ENCODE measurements at regions not wholly inside any gene's neighbourhood (a gene's known extent, or its start where the extent isn't known, plus 50 kb on each side); places are given as distances from the start of the nearest gene placed in this dataset.
"Not testable (repeated sequence)": the region's sequence is repeated elsewhere in the genome, so short reads cannot be mapped to it uniquely, and the experiment has no call there.

DNA sequence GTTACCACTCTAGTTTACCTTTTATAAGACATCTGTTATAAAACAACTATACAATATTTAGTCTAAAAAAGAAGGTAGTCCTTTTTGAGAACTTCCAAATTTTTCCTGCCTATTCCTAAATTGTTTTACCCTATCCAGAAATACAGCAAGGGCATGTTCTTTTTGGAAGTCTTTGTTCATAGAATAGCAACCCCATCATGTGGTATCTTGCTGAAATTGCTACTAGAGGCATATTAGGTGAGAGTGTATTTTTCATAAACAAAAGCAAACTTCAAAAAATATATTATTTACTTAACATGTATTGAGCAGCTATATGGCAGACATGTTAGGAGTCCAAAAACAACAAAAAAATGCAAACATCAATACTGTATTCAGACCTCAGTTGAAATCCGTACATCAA lies 371.8 kb upstream of the NRSN1 start:
- DNase-seq = no peak
- in situ Hi-C loops (cut with MboI; ENCODE audit: low pct_unique_long_range_greater_than_20kb, low sequenced_read_pairs) = no loop called here

DNA sequence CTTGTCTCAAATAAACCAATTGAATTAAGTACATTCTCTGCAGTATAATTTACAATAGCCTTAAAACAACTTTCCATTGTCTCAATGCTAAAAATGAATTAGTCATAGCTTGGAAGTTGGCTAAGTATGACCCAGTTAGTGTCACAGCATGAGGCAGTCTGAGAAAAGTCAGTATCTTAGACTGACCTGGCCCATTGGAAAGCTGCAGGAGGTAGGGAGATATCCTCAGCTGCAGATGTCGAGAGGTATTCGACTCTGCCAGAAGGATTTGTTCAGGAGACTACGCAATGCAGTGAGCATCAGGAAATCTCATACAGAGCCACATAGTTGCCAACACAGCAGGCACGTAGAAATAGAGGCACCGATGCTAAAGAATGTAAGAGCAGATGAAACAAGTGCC lies 350.9 kb upstream of the NRSN1 start:
- in situ Hi-C loops (cut with MboI; ENCODE audit: low pct_unique_long_range_greater_than_20kb, low sequenced_read_pairs) = no loop called here
- DNase-seq = no peak

DNA sequence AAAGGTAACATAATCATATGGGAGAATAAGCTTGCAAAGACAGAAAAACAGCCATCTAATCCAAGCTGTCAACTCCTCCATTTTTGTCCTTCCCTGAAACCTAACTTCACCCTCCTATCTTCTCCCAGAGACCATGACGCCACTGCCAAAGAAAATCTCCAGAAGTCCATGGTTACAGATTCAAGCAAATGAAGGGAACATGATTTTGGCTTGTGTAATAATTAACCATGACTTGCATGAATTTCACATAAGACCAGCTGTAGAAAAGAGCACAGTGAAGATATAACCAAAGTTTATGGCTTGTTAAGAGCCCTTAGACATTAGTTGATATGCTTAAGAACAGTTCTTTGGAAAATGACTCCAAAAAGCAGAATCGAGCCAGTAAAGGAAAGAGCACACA lies 342.1 kb upstream of the NRSN1 start:
- no peak for DNase-seq

DNA sequence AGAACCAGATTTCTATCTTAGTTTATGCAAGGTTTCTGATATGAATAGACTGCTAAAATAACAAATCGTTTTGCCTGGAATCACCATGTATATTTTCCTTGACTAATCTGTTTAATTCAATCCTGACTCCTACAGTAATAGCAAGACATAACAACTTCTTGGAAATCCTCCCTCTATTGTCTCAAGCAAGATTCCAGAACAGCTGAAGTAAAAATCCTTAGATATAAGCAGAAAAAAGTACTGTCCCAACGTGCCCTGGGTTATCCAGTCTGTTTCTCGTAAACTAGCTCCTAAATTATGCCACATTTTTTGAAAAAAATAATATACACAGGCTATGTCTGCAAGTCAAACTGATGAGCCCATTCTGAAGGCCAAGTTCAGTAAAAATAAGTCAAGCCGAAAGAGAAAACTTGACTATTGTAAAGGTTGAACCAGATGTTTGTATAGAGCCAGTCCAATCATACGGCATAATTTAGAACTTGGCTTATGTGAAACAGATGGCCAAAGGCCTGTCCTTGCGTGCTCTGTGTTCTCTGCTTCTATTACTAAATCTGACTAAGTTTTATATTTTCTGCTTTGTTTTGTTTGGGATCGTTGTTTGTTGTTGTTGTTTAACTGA lies 341.6 kb upstream of the NRSN1 start:
- DNase-seq = no peak
- in situ Hi-C loops (cut with MboI; ENCODE audit: low pct_unique_long_range_greater_than_20kb, low sequenced_read_pairs) = no loop called here

More for the DNA sequence above, 342.1 kb upstream of the NRSN1 start:
- in situ Hi-C loops (cut with MboI; ENCODE audit: low pct_unique_long_range_greater_than_20kb, low sequenced_read_pairs) = no loop called here

DNA sequence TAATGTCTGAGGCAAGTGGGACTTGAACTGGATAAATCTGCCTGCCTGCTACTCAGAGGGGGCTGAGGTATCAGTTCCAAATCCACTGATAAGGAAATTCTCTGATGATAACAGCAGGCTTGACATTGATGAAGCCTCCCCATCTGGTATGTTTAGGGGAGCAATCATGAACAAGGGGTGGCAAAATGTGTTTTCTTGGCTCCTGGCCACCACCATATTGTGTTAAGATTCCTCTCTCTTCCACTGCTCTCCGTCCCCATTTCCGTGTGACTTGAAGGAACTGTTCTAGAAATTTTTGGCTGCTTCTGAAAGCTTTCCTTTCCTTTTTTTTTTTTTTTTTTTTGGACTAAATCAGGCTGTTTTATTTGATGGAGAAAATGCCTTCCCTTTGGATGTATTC lies 335.3 kb upstream of the NRSN1 start:
- no peak for DNase-seq
- in situ Hi-C loops (cut with MboI; ENCODE audit: low pct_unique_long_range_greater_than_20kb, low sequenced_read_pairs) = no loop called here

DNA sequence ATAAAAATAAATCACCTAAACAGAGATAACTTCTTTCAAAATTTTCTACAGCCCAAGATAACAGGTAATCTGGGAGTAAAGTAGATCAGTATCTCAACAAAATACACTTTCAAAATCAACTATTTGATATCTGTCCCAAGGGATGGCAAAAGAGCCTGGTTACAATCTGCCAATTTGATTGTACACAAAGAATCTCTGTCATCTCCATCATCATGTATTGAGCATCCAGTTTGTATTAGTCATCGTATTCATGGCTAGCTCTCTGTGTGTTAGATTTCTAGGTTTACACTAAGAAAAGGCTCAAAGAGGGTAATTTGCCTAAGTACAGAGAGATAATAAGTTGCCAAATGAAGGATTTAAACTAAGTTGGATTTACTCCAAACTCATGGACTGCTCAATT lies 329.0 kb upstream of the NRSN1 start:
- in situ Hi-C loops (cut with MboI; ENCODE audit: low pct_unique_long_range_greater_than_20kb, low sequenced_read_pairs) = no loop called here
- no peak for DNase-seq

DNA sequence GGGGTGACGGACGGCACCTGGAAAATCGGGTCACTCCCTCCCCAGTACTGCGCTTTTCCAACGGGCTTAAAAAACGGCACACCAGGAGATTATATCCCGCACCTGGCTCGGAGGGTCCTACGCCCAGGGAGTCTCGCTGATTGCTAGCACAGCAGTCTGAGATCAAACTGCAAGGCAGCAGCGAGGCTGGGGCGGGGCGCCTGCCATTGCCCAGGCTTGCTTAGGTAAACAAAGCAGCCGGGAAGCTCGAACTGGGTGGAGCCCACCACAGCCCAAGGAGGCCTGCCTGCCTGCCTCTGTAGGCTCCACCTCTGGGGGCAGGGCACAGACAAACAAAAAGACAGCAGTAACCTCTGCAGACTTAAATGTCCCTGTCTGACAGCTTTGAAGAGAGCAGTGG lies 321.7 kb upstream of the NRSN1 start:
- in situ Hi-C loops (cut with MboI; ENCODE audit: low pct_unique_long_range_greater_than_20kb, low sequenced_read_pairs); DNase-seq: not testable (repeated sequence)

DNA sequence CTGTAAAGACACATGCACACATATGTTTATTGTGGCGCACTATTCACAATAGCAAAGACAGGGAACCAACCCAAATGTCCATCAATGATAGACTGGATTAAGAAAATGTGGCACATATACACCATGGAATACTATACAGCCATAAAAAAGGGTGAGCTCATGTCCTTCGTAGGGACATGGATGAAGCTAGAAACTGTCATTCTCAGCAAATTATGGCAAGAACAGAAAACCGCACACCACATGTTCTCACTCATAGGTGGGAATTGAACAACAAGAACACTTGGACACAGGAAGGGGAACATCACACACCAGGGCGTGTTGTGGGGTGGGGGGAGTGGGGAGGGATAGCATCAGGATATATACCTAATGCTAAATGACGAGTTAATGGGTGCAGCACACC lies 304.9 kb upstream of the NRSN1 start:
- in situ Hi-C loops (cut with MboI; ENCODE audit: low pct_unique_long_range_greater_than_20kb, low sequenced_read_pairs); DNase-seq: not testable (repeated sequence)

DNA sequence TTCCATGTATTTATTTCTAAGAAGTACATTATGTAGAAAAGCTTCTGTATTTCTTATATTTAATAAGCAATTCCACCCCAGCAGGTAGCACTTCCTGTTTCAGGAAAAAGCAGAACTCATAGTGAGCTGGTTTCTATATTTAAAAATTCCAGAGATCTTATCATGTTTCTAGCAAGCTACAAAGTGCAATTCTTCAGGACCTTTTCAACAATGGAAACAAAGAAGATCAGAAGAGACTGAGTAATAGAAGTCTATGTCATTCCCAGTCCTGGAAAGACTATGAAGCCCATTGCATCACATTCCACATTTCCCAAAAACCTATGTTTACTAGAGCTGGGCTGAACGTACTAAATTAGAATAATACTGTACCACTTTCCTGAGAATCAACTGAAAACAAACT lies 302.6 kb upstream of the NRSN1 start:
- in situ Hi-C loops (cut with MboI; ENCODE audit: low pct_unique_long_range_greater_than_20kb, low sequenced_read_pairs) = no loop called here
- DNase-seq = peak; percentile 73

DNA sequence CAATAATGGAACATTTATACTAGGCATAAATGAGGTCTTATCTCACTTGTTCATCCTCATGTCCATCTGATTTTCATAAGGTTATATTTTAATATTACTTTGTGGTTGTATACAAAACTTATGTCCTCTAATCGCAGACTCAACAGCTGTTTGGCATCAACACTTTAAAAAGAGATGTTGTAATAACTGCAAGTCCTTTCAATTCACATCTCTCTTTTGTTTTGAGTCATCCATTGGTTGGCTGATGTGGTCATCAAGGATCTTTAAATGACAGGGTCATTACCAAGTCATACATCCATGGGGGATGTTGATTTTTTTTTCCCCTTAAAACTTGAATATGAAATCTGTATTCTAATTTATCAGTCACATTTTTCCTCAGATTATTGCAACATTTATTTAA lies 299.4 kb upstream of the NRSN1 start:
- DNase-seq = no peak
- in situ Hi-C loops (cut with MboI; ENCODE audit: low pct_unique_long_range_greater_than_20kb, low sequenced_read_pairs) = no loop called here

DNA sequence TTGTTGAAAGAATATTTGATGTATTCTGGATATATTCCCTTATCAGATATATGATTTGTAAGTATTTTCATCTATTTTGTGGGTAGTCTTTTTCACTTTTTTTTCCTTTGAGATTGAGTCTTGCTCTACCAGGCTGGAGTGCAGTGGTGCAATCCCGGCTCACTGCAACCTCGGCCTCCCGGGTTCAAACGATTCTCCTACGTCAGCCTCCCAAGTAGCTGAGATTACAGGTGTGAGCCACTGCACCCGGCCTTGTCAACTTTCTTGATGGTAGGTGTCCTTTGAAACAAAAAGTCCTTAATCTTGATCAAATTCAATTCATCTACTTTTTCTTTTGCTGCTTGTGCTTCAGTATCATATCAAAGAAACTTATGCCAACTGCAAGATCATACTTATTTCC lies 297.2 kb upstream of the NRSN1 start:
- DNase-seq = no peak
- in situ Hi-C loops (cut with MboI; ENCODE audit: low pct_unique_long_range_greater_than_20kb, low sequenced_read_pairs) = no loop called here

DNA sequence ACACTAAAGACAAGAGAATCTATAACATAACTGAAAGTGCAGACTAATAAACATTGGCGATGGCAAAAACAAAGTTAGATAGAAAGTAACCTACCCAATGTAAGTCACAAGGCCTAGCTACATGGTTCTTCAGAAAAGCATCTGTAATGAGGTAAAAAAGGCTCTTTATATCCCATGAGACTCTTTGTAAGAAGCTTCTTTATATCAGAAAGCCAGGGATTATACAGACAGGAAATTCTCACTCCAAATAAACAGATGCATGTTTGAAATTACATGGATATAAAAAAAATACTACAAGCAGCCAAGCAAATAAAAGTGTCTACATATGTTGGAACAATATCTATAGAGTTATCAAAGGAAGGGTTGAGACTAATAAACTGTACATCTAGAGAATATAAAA lies 284.9 kb upstream of the NRSN1 start:
- in situ Hi-C loops (cut with MboI; ENCODE audit: low pct_unique_long_range_greater_than_20kb, low sequenced_read_pairs) = no loop called here
- DNase-seq = no peak

DNA sequence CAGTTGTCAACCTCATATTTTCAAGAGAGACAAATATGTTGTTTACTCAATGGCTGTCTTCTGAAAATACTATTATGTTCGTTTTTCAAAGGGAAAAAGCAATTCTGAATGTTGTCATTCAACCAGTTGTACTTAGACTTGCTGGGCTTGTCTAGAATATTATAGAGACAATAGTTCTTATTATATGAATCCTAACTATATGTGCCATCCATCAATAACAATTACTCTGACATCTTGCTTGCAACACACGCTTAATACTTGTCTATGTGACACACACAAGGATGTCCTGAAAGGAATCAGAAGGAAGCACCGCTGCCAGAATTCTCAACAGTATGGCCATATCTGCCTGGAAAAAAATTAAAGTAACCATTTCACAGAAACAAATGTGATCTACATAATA lies 283.3 kb upstream of the NRSN1 start:
- no peak for DNase-seq
- in situ Hi-C loops (cut with MboI; ENCODE audit: low pct_unique_long_range_greater_than_20kb, low sequenced_read_pairs) = no loop called here

DNA sequence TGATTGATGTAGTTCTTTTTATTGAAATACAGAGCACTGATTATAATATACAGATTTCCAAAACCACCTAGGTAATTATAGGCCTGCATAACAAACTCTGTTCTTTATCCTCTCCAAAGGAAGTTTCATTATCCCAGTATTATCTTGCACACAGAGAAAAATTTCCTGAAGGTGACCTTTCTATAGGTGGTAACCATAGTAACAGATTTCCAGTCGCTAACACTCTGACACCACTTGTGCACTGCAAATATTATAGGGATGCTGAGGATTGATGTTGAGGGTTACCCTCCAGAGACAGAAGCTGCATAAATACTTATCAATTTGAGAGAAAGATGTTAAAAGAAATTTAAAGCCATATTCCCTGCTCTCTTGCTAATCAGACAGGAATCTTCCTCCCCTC lies 274.5 kb upstream of the NRSN1 start:
- in situ Hi-C loops (cut with MboI; ENCODE audit: low pct_unique_long_range_greater_than_20kb, low sequenced_read_pairs) = no loop called here
- no peak for DNase-seq

DNA sequence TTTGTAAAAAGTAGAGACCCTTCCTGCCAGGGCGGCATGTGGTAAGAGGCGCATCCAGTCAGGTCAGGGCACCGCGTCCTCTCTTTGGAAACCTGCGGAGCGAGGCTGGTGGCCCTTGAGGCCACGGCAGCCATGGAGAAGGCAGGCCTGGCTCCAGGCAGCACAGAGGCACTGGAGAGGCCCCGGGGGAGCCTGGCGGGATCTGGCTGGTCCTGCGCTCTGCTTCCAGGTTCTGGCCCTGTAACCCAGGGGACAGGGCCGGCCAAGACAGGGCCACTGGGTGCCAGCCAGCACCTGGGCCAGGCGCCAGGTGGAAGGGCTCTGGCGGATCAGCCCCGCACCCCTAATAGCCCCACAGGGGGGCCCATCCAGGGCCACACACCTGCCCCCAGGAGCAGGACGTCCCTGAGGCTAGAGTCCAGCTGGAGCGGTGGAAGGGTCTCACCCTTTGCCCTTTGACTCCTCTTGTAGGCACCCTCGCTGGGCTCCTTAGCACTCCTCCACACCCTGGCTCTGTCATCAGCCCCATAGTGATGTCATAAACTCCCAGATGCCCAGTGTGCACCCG lies 272.4 kb upstream of the NRSN1 start:
- DNase-seq; in situ Hi-C loops (cut with MboI; ENCODE audit: low pct_unique_long_range_greater_than_20kb, low sequenced_read_pairs): not testable (repeated sequence)

DNA sequence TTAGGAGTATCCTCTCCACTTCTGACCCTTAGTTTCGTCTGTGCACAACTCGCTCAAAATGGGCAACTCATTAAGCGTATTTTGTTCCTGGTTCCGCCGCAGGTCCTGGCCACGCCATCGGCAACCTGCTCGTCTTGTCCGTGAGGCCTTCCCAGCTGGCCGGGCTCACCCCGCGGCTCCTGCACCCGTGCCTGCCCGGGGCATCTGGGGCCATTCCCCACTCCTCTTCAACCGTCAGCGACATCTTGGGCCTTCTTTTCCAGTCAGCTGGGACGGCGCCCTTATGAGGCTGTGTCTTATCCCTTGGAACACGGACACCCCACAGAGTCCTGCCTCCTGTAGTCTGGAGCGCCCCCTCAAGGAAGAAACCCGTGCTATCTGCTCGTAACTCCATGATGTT lies 271.9 kb upstream of the NRSN1 start:
- in situ Hi-C loops (cut with MboI; ENCODE audit: low pct_unique_long_range_greater_than_20kb, low sequenced_read_pairs) = not testable (repeated sequence)

DNA sequence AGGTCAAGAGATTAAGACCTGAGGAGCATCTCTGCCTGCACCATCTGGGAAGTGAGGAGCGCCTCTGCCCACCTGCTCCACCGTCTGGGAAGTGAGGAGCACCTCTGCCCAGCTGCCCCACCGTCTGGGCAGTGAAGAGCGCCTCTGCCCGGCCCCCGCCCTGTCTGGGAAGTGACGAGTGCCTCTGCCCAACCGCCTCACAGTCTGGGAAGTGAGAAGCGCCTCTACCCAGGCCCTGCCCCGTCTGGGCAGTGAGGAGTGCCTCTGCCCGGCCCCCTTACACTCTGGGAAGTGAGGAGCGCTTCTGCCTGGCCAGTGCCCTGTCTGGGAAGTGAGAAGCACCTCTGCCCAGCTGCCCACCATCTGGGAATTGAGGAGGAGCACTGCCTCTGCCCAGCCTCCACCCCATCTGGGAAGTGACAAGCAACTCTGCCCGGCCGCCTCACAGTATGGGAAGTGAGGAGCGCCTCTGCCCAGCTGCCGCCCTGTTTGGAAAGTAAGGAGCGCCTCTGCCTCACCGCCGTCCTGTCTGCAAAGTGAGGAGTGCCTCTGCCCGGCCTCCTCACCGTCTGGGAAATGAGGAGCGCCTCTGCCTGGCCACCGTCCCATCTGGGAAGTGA lies 270.4 kb upstream of the NRSN1 start:
- no peak for DNase-seq
- in situ Hi-C loops (cut with MboI; ENCODE audit: low pct_unique_long_range_greater_than_20kb, low sequenced_read_pairs) = no loop called here

More for the DNA sequence above, 271.9 kb upstream of the NRSN1 start:
- not testable (repeated sequence) for DNase-seq

DNA sequence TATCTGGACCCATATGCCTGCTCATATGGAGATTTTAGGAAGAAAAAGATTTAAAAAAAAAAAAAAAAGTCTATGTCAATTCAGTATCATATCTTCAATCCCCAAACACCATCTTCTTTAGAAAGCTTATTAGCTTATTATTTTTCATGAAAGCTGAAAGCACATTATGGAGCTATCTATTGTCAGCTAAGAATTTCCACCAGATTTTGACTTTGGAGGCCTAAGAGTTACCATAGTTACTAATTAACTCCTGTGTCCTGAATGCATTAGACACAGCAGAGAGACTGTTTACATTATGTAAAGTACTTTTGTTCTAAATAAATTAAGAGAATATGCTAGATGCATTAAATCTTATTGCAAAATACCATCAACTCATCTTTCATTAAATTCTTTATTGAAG lies 255.5 kb upstream of the NRSN1 start:
- in situ Hi-C loops (cut with MboI; ENCODE audit: low pct_unique_long_range_greater_than_20kb, low sequenced_read_pairs) = no loop called here
- DNase-seq = no peak

DNA sequence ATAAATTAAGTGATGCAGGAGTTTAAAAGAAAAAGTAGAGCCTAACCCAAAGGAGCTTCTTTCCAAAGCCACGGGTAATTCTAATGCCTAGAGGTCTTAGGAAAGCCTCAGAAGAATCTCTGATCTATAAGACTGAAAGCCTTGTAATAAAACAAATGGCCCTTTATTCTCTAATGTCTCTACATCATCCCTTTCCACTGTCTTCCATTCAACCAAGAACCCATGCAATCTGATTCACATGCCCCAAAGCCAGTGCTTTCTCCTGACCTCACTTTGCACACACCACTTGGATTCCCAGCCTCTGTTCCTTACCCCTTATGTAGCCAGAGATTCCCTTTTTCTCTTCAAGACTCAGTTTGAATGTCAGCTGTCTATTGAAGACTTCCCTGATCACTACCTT lies 252.9 kb upstream of the NRSN1 start:
- DNase-seq = no peak
- in situ Hi-C loops (cut with MboI; ENCODE audit: low pct_unique_long_range_greater_than_20kb, low sequenced_read_pairs) = no loop called here

DNA sequence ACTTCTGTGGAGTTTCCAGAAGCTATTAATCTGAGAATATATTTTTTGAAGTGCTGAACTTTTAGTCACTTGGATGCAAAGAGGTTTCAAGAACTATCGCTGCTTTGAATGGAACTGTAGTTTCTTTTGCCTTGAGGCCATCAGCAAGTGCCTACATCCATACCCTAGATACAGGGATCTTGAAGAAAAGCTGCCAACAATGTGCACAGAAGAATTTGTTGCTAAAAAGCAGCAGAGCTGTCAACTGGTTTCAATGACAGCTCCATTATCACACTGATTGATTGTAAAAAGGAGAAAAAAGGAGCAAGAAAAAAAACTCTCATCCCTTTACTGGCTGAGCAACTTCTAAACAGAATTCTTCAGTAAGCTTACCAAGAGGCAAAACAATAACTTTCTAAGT lies 251.0 kb upstream of the NRSN1 start:
- DNase-seq = no peak
- in situ Hi-C loops (cut with MboI; ENCODE audit: low pct_unique_long_range_greater_than_20kb, low sequenced_read_pairs) = no loop called here

DNA sequence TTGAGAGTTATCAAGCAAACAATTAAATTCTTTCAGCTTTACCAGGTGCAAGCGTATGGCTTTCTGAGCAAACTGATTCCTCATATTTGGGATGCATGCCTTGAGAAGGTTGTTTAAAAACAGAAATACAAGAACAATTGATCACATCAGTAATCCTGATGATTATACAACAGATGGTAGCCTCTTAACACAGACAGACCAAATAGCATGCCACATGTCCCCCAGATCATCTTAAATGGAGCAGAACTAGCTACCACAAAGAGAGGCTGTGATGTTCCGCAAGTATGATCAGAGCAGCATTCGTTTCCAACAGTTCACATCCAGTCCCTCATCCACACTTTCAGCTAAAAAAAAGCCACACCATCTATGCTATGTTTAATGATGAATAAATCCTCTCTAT lies 246.2 kb upstream of the NRSN1 start:
- no peak for DNase-seq
- in situ Hi-C loops (cut with MboI; ENCODE audit: low pct_unique_long_range_greater_than_20kb, low sequenced_read_pairs) = no loop called here
